Esophagus squamous epithelium (tissue), 4 donors: ENCODE measurements at regions not wholly inside any gene's neighbourhood (a gene's known extent, or its start where the extent isn't known, plus 50 kb on each side); places are given as distances from the start of the nearest gene placed in this dataset.

Experiments used
- POLR2A ChIP-seq, 4 donors: fragments of 450-650 bp; IDR thresholded peaks; one replicate each; pipeline ENCODE4 v1.6.1; 2017; ENCODE audit warnings: antibody characterized with exemption in 4 of 4, mild to moderate bottlenecking in 4 of 4, moderate library complexity in 3 of 4
- TF ChIP-seq, protein P1 (sequence below), 6 experiments: fragments of 450-650 bp in 4 of 6; fragments of 200-600 bp in 2 of 6; sonication (generic) in 2 of 6; IDR thresholded peaks; one replicate each; pipeline ENCODE4 v1.5.1; 2016 to 2019; ENCODE audit warnings: antibody characterized with exemption in 6 of 6, mild to moderate bottlenecking in 4 of 6, moderate library complexity in 4 of 6

DNA sequence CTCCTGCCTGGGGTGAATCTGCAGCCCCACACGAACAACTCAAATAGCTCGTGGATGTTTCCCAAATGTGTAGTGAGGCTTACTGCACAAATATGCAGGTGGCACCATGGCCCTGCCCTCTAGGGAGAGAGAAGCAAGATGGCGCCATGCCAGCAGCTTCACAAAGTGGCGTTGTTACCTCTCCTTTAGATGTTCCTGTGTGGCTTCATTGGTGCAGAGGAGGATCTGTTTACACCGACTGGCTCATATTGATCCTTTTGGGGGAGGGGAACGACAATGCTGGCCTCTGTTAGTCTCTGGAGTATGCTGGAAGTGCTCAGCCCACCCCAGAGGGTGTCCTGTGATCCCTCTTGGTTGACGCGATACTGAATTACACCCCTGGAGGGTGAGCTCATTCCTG, 99.5 kb upstream of the GATA6 start:
- TF ChIP-seq, protein P1, sequence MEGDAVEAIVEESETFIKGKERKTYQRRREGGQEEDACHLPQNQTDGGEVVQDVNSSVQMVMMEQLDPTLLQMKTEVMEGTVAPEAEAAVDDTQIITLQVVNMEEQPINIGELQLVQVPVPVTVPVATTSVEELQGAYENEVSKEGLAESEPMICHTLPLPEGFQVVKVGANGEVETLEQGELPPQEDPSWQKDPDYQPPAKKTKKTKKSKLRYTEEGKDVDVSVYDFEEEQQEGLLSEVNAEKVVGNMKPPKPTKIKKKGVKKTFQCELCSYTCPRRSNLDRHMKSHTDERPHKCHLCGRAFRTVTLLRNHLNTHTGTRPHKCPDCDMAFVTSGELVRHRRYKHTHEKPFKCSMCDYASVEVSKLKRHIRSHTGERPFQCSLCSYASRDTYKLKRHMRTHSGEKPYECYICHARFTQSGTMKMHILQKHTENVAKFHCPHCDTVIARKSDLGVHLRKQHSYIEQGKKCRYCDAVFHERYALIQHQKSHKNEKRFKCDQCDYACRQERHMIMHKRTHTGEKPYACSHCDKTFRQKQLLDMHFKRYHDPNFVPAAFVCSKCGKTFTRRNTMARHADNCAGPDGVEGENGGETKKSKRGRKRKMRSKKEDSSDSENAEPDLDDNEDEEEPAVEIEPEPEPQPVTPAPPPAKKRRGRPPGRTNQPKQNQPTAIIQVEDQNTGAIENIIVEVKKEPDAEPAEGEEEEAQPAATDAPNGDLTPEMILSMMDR (IDR thresholded peaks at IDR 0.05), result no peak
- no peak for TF ChIP-seq POLR2A (IDR thresholded peaks at IDR 0.05)
